ENCODE measurements at regions not wholly inside any gene's neighbourhood (a gene's known extent, or its start where the extent isn't known, plus 50 kb on each side); places are given as distances from the start of the nearest gene placed in this dataset.

- H3K4me1 ChIP-seq (ENCODE audit: insufficient read depth) = no peaks in the 10 kb centered on the region
- no peaks in the 10 kb centered on the region for H3K9me3 ChIP-seq
- intact Hi-C loops (cut with DNase I) = no loop called here
- TF ChIP-seq POLR2A (IDR thresholded peaks at IDR 0.05) (no peak), CTCF (IDR thresholded peaks at IDR 0.05) (no peak), EP300 (IDR thresholded peaks at IDR 0.05) (no peak)
- H3K27me3 ChIP-seq = no peaks in the 10 kb centered on the region
- DNase-seq = no peak
- no peak overlapping the region for H3K4me3 ChIP-seq
- no peak overlapping the region for H3K27ac ChIP-seq
- no peaks in the 10 kb centered on the region for H3K36me3 ChIP-seq
Observed at GRCh38 chr4:18513861-18514260, 492.3 kb upstream of the LCORL start.

- H3K36me3 ChIP-seq = no peaks in the 10 kb centered on the region
- H3K4me3 ChIP-seq = no peak overlapping the region
- no peak for DNase-seq
- no peaks in the 10 kb centered on the region for H3K27me3 ChIP-seq
- no peaks in the 10 kb centered on the region for H3K4me1 ChIP-seq (ENCODE audit: insufficient read depth)
- H3K27ac ChIP-seq = no peak overlapping the region
- no peaks in the 10 kb centered on the region for H3K9me3 ChIP-seq
- TF ChIP-seq POLR2A (IDR thresholded peaks at IDR 0.05) (no peak), EP300 (IDR thresholded peaks at IDR 0.05) (no peak), CTCF (IDR thresholded peaks at IDR 0.05) (no peak)
- intact Hi-C loops (cut with DNase I) = no loop called here
Observed at GRCh38 chr4:18512718-18513117, 491.2 kb upstream of the LCORL start.

- Histone ChIP-seq H3K9me3 (no peaks in the 10 kb centered on the region), H3K36me3 (no peaks in the 10 kb centered on the region), H3K4me1 (ENCODE audit: insufficient read depth) (no peaks in the 10 kb centered on the region), H3K4me3 (no peak overlapping the region), H3K27ac (no peak overlapping the region), H3K27me3 (no peaks in the 10 kb centered on the region)
- TF ChIP-seq POLR2A (IDR thresholded peaks at IDR 0.05) = no peak
- TF ChIP-seq CTCF (IDR thresholded peaks at IDR 0.05) = no peak
- no peak for TF ChIP-seq EP300 (IDR thresholded peaks at IDR 0.05)
- no peak for DNase-seq
- intact Hi-C loops (cut with DNase I) = no loop called here
Observed at GRCh38 chr4:18511727-18512126, 490.2 kb upstream of the LCORL start.

GRCh38 chr4:18508786-18509185, 487.2 kb upstream of the LCORL start:
- intact Hi-C loops (cut with DNase I) = no loop called here
- TF ChIP-seq EP300 (IDR thresholded peaks at IDR 0.05) = no peak
- TF ChIP-seq CTCF (IDR thresholded peaks at IDR 0.05) = no peak
- TF ChIP-seq POLR2A (IDR thresholded peaks at IDR 0.05) = no peak
- 19 to 25% (median 19%) methylated on average over 2 of the region's 2 CpGs for WGBS, 3 donors

GRCh38 chr4:18480928-18481327, 459.4 kb upstream of the LCORL start:
- TF ChIP-seq POLR2A (IDR thresholded peaks at IDR 0.05) = no peak
- TF ChIP-seq CTCF (IDR thresholded peaks at IDR 0.05) = no peak
- no peak for TF ChIP-seq EP300 (IDR thresholded peaks at IDR 0.05)
- no peak for DNase-seq
- Histone ChIP-seq H3K27me3 (no peaks in the 10 kb centered on the region), H3K9me3 (no peaks in the 10 kb centered on the region), H3K4me1 (ENCODE audit: insufficient read depth) (no peaks in the 10 kb centered on the region), H3K4me3 (no peak overlapping the region), H3K27ac (no peak overlapping the region), H3K36me3 (no peaks in the 10 kb centered on the region)
- intact Hi-C loops (cut with DNase I) = no loop called here

More at GRCh38 chr4:18508786-18509185, 487.2 kb upstream of the LCORL start:
- Histone ChIP-seq H3K4me3 (no peak overlapping the region), H3K4me1 (ENCODE audit: insufficient read depth) (no peaks in the 10 kb centered on the region), H3K9me3 (no peaks in the 10 kb centered on the region), H3K27ac (no peak overlapping the region), H3K36me3 (no peaks in the 10 kb centered on the region), H3K27me3 (no peaks in the 10 kb centered on the region)
- DNase-seq = no peak
